Esophagus muscularis mucosa (tissue), 4 donors: ENCODE measurements at regions not wholly inside any gene's neighbourhood (a gene's known extent, or its start where the extent isn't known, plus 50 kb on each side); places are given as distances from the start of the nearest gene placed in this dataset.

ENCODE experiments used
- DNase-seq: peaks from one replicate; pipeline ENCODE4 v3.0.0-alpha.2; 2017; ENCODE audit errors: extremely low spot score
- H3K27ac ChIP-seq, 4 donors: fragments of 200-600 bp; sonication (generic); replicated peaks in 1 of 4; 1 replicate in 3 of 4; 2 replicates in 1 of 4; pipeline ENCODE4 v1.5.1; 2016 to 2019; ENCODE audit warnings: mild to moderate bottlenecking in 1 of 4
- H3K27me3 ChIP-seq, 4 donors: fragments of 200-600 bp; sonication (generic); one replicate each; pipeline versions ENCODE4 v1.5.1 to v1.6.0; 2016 to 2019
- H3K36me3 ChIP-seq, 4 donors: fragments of 200-600 bp; sonication (generic); one replicate each; pipeline ENCODE4 v1.5.1; 2016 to 2019
- H3K4me1 ChIP-seq, 4 donors: fragments of 200-600 bp; sonication (generic); one replicate each; pipeline ENCODE4 v1.5.1; 2016 to 2019
- H3K4me3 ChIP-seq, 4 donors: fragments of 200-600 bp; sonication (generic); 1 replicate in 2 of 4; 2 replicates in 2 of 4; pipeline ENCODE4 v1.5.1; 2016 to 2019; ENCODE audit warnings: mild to moderate bottlenecking in 4 of 4, moderate library complexity in 1 of 4
- H3K9me3 ChIP-seq, 4 donors: fragments of 200-600 bp; sonication (generic); 1 replicate in 3 of 4; 2 replicates in 1 of 4; pipeline ENCODE4 v1.5.1; 2016 to 2019
- EP300 ChIP-seq: sonication (generic); formaldehyde crosslinking; IDR thresholded peaks from one replicate; pipeline ENCODE4 v1.6.1; 2017; ENCODE audit warnings: antibody characterized with exemption
- POLR2A ChIP-seq: fragments of 450-650 bp; IDR thresholded peaks from one replicate; pipeline ENCODE4 v1.6.1; 2017; ENCODE audit warnings: antibody characterized with exemption, moderate library complexity, mild to moderate bottlenecking, low read depth
- POLR2AphosphoS5 ChIP-seq, 2 donors: sonication (generic); formaldehyde crosslinking; IDR thresholded peaks; one replicate each; pipeline ENCODE4 v1.6.1; 2017; ENCODE audit warnings: antibody characterized with exemption in 2 of 2
- WGBS: methylation state at CpG from one replicate; pipeline ENCODE4 v1.1.5; 2018; 5-methylcytosine and 5-hydroxymethylcytosine counted together
- intact Hi-C: fragments of 100-400 bp; cut with DNase I; formaldehyde crosslinking; loops from one replicate; pipeline ENCODE4 v1.15.1; 2023
- TF ChIP-seq, protein P1 (sequence below), 3 experiments: fragments of 200-600 bp in 2 of 3; fragments of 450-650 bp in 1 of 3; sonication (generic) in 2 of 3; IDR thresholded peaks; one replicate each; pipeline ENCODE4 v1.5.1; 2017 to 2019; ENCODE audit warnings: antibody characterized with exemption in 3 of 3, mild to moderate bottlenecking in 2 of 3, moderate library complexity in 1 of 3

DNA sequence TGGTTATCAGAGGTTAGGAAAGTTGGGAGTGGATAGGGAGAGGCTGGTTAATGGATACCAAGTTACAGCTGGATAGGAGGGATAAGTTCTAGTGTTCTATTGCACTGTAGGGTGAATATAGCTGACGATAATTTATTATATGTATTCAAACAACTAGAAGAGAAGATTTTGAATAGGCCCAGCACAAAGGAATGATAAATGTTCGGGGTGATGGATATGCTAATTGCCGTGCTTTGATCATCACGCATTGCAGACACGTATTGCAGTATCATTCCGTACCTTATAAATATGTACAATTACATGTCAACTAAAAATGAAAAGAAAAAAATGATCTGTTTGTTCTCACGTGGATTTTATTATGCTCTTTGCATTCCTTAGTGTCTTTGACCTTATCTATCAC is 369.2 kb upstream of the PKDCC start:
- peaks cover 0 to 3% (median 0%) of the 10 kb centered on the region in 4 donors for H3K9me3 ChIP-seq
- no peak overlapping the region for H3K27ac ChIP-seq
- intact Hi-C loops = no loop called here
- TF ChIP-seq EP300 = no peak
- no peak for TF ChIP-seq POLR2AphosphoS5 (IDR thresholded peaks at IDR 0.05)
- TF ChIP-seq, protein P1, sequence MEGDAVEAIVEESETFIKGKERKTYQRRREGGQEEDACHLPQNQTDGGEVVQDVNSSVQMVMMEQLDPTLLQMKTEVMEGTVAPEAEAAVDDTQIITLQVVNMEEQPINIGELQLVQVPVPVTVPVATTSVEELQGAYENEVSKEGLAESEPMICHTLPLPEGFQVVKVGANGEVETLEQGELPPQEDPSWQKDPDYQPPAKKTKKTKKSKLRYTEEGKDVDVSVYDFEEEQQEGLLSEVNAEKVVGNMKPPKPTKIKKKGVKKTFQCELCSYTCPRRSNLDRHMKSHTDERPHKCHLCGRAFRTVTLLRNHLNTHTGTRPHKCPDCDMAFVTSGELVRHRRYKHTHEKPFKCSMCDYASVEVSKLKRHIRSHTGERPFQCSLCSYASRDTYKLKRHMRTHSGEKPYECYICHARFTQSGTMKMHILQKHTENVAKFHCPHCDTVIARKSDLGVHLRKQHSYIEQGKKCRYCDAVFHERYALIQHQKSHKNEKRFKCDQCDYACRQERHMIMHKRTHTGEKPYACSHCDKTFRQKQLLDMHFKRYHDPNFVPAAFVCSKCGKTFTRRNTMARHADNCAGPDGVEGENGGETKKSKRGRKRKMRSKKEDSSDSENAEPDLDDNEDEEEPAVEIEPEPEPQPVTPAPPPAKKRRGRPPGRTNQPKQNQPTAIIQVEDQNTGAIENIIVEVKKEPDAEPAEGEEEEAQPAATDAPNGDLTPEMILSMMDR (IDR thresholded peaks at IDR 0.05) = no peak
- TF ChIP-seq POLR2A = no peak
- WGBS = 81% methylated on average over 7 of the region's 7 CpGs
- no peak for DNase-seq
- H3K36me3 ChIP-seq = no peaks in the 10 kb centered on the region
- no peak overlapping the region for H3K4me3 ChIP-seq
- no peaks in the 10 kb centered on the region for H3K27me3 ChIP-seq
- H3K4me1 ChIP-seq = no peaks in the 10 kb centered on the region

DNA sequence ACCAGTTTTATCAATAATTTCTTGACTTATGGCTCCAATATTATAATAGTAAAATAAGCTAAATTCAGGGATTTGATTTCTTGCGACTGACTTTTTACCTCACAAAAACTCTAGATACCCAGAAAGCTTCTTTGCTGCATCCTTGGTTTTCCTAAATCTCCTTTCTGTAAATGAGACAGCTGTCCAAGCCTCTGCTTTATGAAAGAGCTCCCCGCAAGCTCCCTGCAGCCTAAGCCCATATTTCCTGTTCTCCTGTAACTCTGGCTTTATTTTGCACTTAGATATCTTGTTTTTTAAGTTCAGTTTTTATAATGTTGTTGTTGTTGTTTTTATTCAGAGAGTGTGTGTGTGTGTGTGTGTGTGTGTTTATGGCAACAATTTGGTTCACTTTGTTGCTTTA is 361.7 kb upstream of the PKDCC start:
- no peaks in the 10 kb centered on the region for H3K4me1 ChIP-seq
- intact Hi-C loops = no loop called here
- peaks cover 0 to 6% (median 0%) of the 10 kb centered on the region in 4 donors for H3K9me3 ChIP-seq
- no peaks in the 10 kb centered on the region for H3K36me3 ChIP-seq
- no peak for DNase-seq
- H3K27ac ChIP-seq = no peak overlapping the region
- whole genome bisulfite sequencing = 94% methylated on average over 2 of the region's 2 CpGs
- no peaks in the 10 kb centered on the region for H3K27me3 ChIP-seq
- H3K4me3 ChIP-seq = no peak overlapping the region
- TF ChIP-seq POLR2A (no peak), EP300 (no peak)
- TF ChIP-seq, protein P1 (IDR thresholded peaks at IDR 0.05) = no peak

DNA sequence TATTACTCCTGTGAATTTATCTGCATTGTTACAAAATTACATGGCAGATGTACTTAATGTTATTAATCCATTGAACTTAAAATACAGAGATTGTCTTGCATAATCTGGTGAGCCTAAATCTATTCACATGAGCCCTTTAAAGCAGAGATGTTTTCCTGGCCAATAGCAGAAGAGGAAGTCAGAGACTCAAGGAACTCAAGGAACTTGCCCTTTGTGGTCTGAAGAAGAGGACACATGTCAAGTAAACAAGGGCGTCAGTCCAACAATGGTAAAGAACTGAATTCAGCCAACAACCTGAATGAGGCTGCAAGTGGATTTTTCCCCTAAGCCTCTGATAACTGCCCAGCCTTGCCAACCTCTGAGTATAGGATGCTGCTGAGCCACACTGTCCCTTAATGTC is 356.3 kb upstream of the PKDCC start:
- TF ChIP-seq, protein P1 (IDR thresholded peaks at IDR 0.05) = no peak
- no peak for TF ChIP-seq POLR2AphosphoS5 (IDR thresholded peaks at IDR 0.05)
- TF ChIP-seq POLR2A = no peak
- Histone ChIP-seq H3K27me3 (no peaks in the 10 kb centered on the region), H3K27ac (no peak overlapping the region), H3K4me3 (no peak overlapping the region), H3K4me1 (peaks cover 0 to 8% (median 7%) of the 10 kb centered on the region in 4 donors), H3K36me3 (no peaks in the 10 kb centered on the region), H3K9me3 (no peaks in the 10 kb centered on the region)
- WGBS = 73% methylated on average over 1 of the region's 1 CpG
- intact Hi-C loops = loop anchor here (10.0 kb wide), 1 partner anchor 277 kb away; no protein-coding TSS in a partner anchor
- DNase-seq = no peak

DNA sequence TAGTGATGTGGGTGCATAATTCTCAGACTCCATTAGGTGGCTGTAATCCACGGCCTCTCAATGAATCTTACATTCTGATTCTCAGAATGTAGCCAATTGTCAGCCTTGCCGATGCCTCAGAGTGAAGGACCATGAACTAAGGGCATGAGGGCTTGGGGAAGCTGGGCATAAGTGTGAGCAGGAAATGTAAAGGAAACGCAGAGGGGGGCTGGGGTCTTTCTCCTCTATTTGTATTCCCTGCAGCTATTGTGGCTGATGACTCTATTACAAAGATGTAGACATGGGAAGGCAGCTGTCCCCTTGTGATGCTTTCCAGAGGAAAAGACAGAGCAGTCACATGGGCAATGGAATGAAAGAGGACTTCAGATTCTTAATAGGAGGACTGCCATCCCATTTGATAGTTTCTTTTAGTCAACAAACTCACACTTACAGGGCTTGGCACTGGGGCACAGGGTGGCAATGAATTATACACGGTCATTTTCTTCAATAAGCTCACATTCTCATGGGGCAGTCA is 353.2 kb upstream of the PKDCC start:
- intact Hi-C loops = loop anchor here (10.0 kb wide), 1 partner anchor 280 kb away; no protein-coding TSS in a partner anchor
- H3K27ac ChIP-seq = no peak overlapping the region
- no peaks in the 10 kb centered on the region for H3K27me3 ChIP-seq
- H3K36me3 ChIP-seq = no peaks in the 10 kb centered on the region
- peaks cover 5 to 20% (median 19%) of the 10 kb centered on the region in 4 donors for H3K4me1 ChIP-seq
- 89% methylated on average over 4 of the region's 4 CpGs for WGBS
- H3K9me3 ChIP-seq = no peaks in the 10 kb centered on the region
- TF ChIP-seq, protein P1 (IDR thresholded peaks at IDR 0.05) = no peak
- TF ChIP-seq EP300 (no peak), POLR2A (no peak), POLR2AphosphoS5 (IDR thresholded peaks at IDR 0.05) (no peak)
- H3K4me3 ChIP-seq = no peak overlapping the region
- DNase-seq = no peak
